Heart right ventricle (tissue), 16 donors: ENCODE measurements at regions not wholly inside any gene's neighbourhood (a gene's known extent, or its start where the extent isn't known, plus 50 kb on each side); places are given as distances from the start of the nearest gene placed in this dataset.

ENCODE experiments used
- ATAC-seq, 8 donors: fragments of 200-7000 bp; cut with Tn5 transposase; one replicate each; pipeline ENCODE4 v1.9.1; 2020; ENCODE audit warnings: mild to moderate bottlenecking in 8 of 8, moderate library complexity in 8 of 8, moderate number of reproducible peaks in 1 of 8
- DNase-seq, 2 donors: peaks; one replicate each; pipeline ENCODE4 v3.0.0-alpha.2; 2020
- H3K27ac ChIP-seq, 10 donors: fragments of 200-600 bp; sonication (generic) in 2 of 10; one replicate each; pipeline versions ENCODE4 v1.5.0 to v1.8.0; 2020 to 2022; ENCODE audit warnings: mild to moderate bottlenecking in 3 of 10
- H3K27me3 ChIP-seq, 7 donors: fragments of 200-600 bp; one replicate each; pipeline ENCODE4 v1.8.0; 2021 to 2022; ENCODE audit warnings: mild to moderate bottlenecking in 2 of 7
- H3K36me3 ChIP-seq, 9 donors: fragments of 200-600 bp; sonication (generic) in 1 of 9; one replicate each; pipeline versions ENCODE4 v1.5.0 to v1.8.0; 2020 to 2022; ENCODE audit warnings: mild to moderate bottlenecking in 2 of 9
- H3K4me1 ChIP-seq, 9 donors: fragments of 200-600 bp; sonication (generic) in 1 of 9; one replicate each; pipeline versions ENCODE4 v1.5.0 to v1.8.0; 2020 to 2022; ENCODE audit warnings: mild to moderate bottlenecking in 4 of 9
- H3K4me3 ChIP-seq, 10 donors: fragments of 200-600 bp; sonication (generic) in 2 of 10; one replicate each; pipeline versions ENCODE4 v1.5.0 to v1.8.0; 2020 to 2022; ENCODE audit warnings: mild to moderate bottlenecking in 7 of 10, moderate library complexity in 2 of 10
- H3K9me3 ChIP-seq, 11 donors: fragments of 200-600 bp in 10 of 11; sonication (generic) in 2 of 11; one replicate each; pipeline versions ENCODE4 v1.5.0 to v1.8.0; 2013 to 2022; ENCODE audit warnings: mild to moderate bottlenecking in 2 of 11, control low read depth in 1 of 11, moderate library complexity in 1 of 11
- WGBS, 2 donors: extraction: QIAGEN DNeasy Blood & Tissue Kit; methylation state at CpG; one replicate each; pipeline ENCODE4 v1.1.7; 2013; ENCODE audit warnings: inconsistent platforms in 1 of 2; 5-methylcytosine and 5-hydroxymethylcytosine counted together
- intact Hi-C, 10 donors: fragments of 100-400 bp; cut with DNase I; formaldehyde crosslinking; loops; one replicate each; pipeline versions ENCODE4 v1.11.1 to v1.14.2; 2022
- TF ChIP-seq, protein P1 (sequence below), 9 donors: fragments of 200-600 bp; sonication (generic) in 2 of 9; IDR thresholded peaks; one replicate each; pipeline versions ENCODE4 v1.5.0 to v1.8.0; 2021 to 2022; ENCODE audit warnings: antibody characterized with exemption in 9 of 9, mild to moderate bottlenecking in 5 of 9, moderate library complexity in 1 of 9
- donor health status: Arrhythmogenic right ventricular cardiomyopathy.
- donor health status: ischemic (EF 13 %, LVEDD 7.1; RV severe dilation, severe dysfunction).
- donor health status: healthy with polysubstance abuse.
- donor health status: DM: no; HTN: yes; CAD: no.
- donor health status: DM: no; HTN: no; CAD: no.
- donor health status: ischemic (EF 25% LVEDD 6.9; RV normal size, moderate dysfunction).
- donor health status: ischemic (EF 25% LVEDD 5.7; RV mildly dilated, moderate dysfunction).
- donor health status: healthy.
- donor health status: DM: yes; HTN: yes; CAD: no.
- donor health status: Ischemic cardiomyopathy.
- donor health status: ischemic (EF 35%, LVEDD 5.7; RV mildly dilated, moderate dysfunction).
- donor health status: nonischemic (EF 11% LVEDD 7.7; RV severe dilation, severe dysfunction).
- donor health status: DM: yes; HTN: yes; CAD: no.
- donor health status: PGD.
- donor health status: ischemic (EF 29% LVEDD 5.4; RV normal size, mild dysfunction).
- donor health status: nonischemic (EF 23%, LVEDD 6.1; RV moderate dilation, normal function).

GRCh38 chr11:70606951-70607330, 208.6 kb downstream of the CTTN start:
- ATAC-seq (no peak), DNase-seq (no peak)
- Histone ChIP-seq H3K36me3 (no peaks in the 10 kb centered on the region), H3K4me3 (no peak overlapping the region), H3K27me3 (peaks cover 0 to 48% (median 15%) of the 10 kb centered on the region in 7 donors), H3K9me3 (no peaks in the 10 kb centered on the region), H3K4me1 (peaks cover 0 to 25% (median 5%) of the 10 kb centered on the region in 9 donors), H3K27ac (no peak overlapping the region)
- TF ChIP-seq, protein P1, sequence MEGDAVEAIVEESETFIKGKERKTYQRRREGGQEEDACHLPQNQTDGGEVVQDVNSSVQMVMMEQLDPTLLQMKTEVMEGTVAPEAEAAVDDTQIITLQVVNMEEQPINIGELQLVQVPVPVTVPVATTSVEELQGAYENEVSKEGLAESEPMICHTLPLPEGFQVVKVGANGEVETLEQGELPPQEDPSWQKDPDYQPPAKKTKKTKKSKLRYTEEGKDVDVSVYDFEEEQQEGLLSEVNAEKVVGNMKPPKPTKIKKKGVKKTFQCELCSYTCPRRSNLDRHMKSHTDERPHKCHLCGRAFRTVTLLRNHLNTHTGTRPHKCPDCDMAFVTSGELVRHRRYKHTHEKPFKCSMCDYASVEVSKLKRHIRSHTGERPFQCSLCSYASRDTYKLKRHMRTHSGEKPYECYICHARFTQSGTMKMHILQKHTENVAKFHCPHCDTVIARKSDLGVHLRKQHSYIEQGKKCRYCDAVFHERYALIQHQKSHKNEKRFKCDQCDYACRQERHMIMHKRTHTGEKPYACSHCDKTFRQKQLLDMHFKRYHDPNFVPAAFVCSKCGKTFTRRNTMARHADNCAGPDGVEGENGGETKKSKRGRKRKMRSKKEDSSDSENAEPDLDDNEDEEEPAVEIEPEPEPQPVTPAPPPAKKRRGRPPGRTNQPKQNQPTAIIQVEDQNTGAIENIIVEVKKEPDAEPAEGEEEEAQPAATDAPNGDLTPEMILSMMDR (IDR thresholded peaks at IDR 0.05) = no peak
- intact Hi-C loops = no loop called here
- WGBS, 2 donors = 83% methylated on average over 10 of the region's 10 CpGs

GRCh38 chr11:70607561-70607960, 209.2 kb downstream of the CTTN start:
- Histone ChIP-seq H3K4me3 (no peak overlapping the region), H3K36me3 (no peaks in the 10 kb centered on the region), H3K27ac (no peak overlapping the region), H3K27me3 (peaks cover 0 to 55% (median 21%) of the 10 kb centered on the region in 7 donors), H3K4me1 (peaks cover 0 to 25% (median 5%) of the 10 kb centered on the region in 9 donors), H3K9me3 (no peaks in the 10 kb centered on the region)
- ATAC-seq = no peak
- 83 to 93% methylated on average over 6 of the region's 6 CpGs for WGBS, 2 donors
- intact Hi-C loops = no loop called here
- TF ChIP-seq, protein P1 (IDR thresholded peaks at IDR 0.05) = no peak
- no peak for DNase-seq

- peaks cover 0 to 61% (median 28%) of the 10 kb centered on the region in 7 donors for H3K27me3 ChIP-seq
- no peak for DNase-seq
- TF ChIP-seq, protein P1 (IDR thresholded peaks at IDR 0.05) = no peak
- H3K27ac ChIP-seq = no peak overlapping the region
- peaks cover 0 to 25% (median 5%) of the 10 kb centered on the region in 9 donors for H3K4me1 ChIP-seq
- WGBS, 2 donors = 47 to 48% methylated on average over 35 of the region's 35 CpGs
- no peaks in the 10 kb centered on the region for H3K9me3 ChIP-seq
- peak in 2 of 8 donors; percentile 27 to 59 for ATAC-seq
- no peak overlapping the region for H3K4me3 ChIP-seq
- no peaks in the 10 kb centered on the region for H3K36me3 ChIP-seq
- intact Hi-C loops = no loop called here
Observed at GRCh38 chr11:70608568-70609470, 210.5 kb downstream of the CTTN start.

DNA sequence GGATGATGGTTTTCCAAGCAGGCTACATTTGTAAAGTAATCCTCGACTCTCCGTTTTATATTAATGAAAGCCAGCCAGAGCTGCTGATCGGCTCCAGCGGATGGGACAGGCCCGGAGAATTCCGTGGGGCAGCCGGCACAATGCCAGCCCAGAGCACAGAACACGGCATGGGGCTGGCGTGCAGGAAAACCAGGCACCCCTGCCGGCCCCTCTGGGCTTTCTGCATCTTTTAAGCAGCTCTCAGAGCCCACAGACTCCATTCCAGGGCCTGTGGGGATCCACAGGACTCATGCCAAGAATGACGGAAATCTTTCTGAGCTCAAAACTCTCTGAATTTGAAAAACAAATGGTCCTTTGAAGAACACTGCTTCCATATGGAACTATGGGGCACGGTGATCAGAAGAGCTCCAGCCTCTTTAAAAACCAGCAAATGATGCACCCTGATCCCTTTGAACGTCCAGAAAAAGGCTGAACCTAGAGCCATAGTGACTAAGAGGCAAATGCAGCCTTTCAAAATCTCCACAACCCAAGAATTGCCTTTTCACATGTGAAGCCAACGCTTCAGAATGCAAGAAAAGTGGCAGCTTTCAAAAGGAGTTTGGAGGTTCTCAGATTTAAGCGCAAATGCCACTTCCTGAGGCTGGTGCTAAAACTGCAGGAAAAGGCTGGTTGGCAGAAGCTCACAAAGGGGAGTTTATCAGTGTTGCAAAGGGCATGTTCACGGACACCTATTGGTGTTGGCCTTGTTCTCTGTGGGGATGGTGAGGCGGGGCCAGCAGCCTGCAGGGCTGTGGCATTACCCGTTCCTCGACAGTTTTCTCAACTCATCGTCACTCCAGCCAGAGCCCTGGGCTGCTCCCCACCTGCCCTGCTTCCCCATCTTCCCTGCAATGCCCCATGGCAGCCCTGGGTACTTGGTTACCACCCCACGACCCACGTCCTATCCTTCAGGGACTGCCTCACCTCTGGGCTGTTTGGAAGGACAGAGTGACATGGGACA, 212.5 kb downstream of the CTTN start:
- Histone ChIP-seq H3K4me3 (no peak overlapping the region), H3K9me3 (peaks cover 0 to 14% (median 3%) of the 10 kb centered on the region in 11 donors), H3K27ac (no peak overlapping the region), H3K27me3 (peaks cover 0 to 49% (median 21%) of the 10 kb centered on the region in 7 donors), H3K4me1 (peaks cover 0 to 25% (median 5%) of the 10 kb centered on the region in 9 donors), H3K36me3 (no peaks in the 10 kb centered on the region)
- 43 to 46% methylated on average over 22 of the region's 22 CpGs for WGBS, 2 donors
- peak in 3 of 8 donors; percentile 13 to 41 (median 33) for ATAC-seq
- TF ChIP-seq, protein P1 (IDR thresholded peaks at IDR 0.05) = no peak
- intact Hi-C loops = no loop called here
- DNase-seq = no peak
